ENCODE measurements at regions not wholly inside any gene's neighbourhood (a gene's known extent, or its start where the extent isn't known, plus 50 kb on each side); places are given as distances from the start of the nearest gene placed in this dataset.

DNA sequence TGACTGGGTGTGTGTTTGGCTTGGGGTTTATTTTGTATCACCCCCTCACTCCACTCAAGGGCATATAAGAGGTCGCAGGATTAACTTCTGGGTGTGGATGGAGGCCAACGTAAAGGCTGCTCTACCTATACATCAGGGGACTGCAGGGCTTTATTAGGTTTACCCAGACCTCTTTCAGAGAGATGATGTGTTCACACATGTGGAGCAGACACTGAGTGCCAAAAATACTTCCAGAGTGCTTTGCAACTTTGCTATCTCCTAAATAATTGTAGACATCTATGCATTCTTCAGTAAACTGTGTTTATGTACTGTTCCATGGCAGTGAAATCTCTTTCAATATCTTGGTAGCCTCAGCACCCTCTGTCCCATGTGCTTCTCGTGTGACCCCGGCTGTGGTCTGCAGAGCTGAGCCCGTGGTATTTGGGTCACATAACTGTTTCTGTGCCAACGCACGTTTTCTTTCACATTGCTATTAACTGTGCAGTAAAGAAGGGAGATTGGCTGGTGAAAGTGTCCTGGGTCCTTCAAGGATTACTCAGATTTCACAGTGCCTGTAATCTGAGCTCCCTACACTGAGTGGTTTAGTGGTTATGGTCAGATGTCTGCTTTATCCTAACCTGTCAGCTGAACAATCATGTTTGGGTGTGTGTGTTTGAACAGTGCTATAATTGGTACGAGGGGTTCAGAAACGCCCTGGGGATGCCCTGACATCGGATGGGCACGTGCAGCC, 208.1 kb downstream of the VAPA start:
- Histone ChIP-seq H3K23ac (ENCODE audit: low read depth, low read length) (peak overlapping the region; percentile 70; the same call in 1 of the 2 replicates), H3K9ac (ENCODE audit: low read depth, low read length) (peak overlapping the region; percentile 19; the same call in 1 of the 2 replicates), H3K4me1 (ENCODE audit: control insufficient read depth, insufficient read depth, low read length) (peaks cover 14% of the 10 kb centered on the region), H2BK20ac (ENCODE audit: low read depth, low read length) (peak overlapping the region; percentile 80), H3K9me3 (ENCODE audit: control insufficient read depth, insufficient read depth, low read length) (no peaks in the 10 kb centered on the region), H3K27ac (ENCODE audit: insufficient read depth, low read length) (peak overlapping the region; percentile 80; the same call in 1 of the 2 replicates), H3K56ac (ENCODE audit: extremely low read depth, insufficient read depth, low read length) (no peak overlapping the region), H2AK5ac (ENCODE audit: low read depth, low read length) (peak overlapping the region; percentile 70; the same call in 1 of the 2 replicates), H3K18ac (ENCODE audit: low read depth, low read length) (peak overlapping the region; percentile 5; the same call in 1 of the 2 replicates), H3K9me1 (ENCODE audit: insufficient read depth, low read length) (peaks cover 6% of the 10 kb centered on the region; the same call in 1 of the 2 replicates), H2AFZ (replicated peaks; ENCODE audit: low read length, poor library complexity) (peak overlapping the region; percentile 40), H3K79me1 (ENCODE audit: low read depth in 1 of 2, low read length in 2 of 2) (no peaks in the 10 kb centered on the region), H2BK120ac (ENCODE audit: low read depth, low read length) (peak overlapping the region; percentile 79), H4K5ac (ENCODE audit: low read depth, low read length) (no peak overlapping the region), H3K27me3 (ENCODE audit: control insufficient read depth, insufficient read depth, low read length) (no peaks in the 10 kb centered on the region; the same call in 1 of the 2 replicates), H4K91ac (ENCODE audit: insufficient read depth, low read depth, low read length) (peak overlapping the region; percentile 44), H2BK5ac (ENCODE audit: low read depth, low read length, poor library complexity, severe bottlenecking) (peak overlapping the region; percentile 50), H3K36me3 (ENCODE audit: control insufficient read depth, insufficient read depth, low read length) (no peaks in the 10 kb centered on the region), H2AK9ac (replicated peaks; ENCODE audit: low read depth, low read length, poor library complexity) (peak overlapping the region; percentile 66), H3K4ac (ENCODE audit: low read depth, low read length) (peak overlapping the region; percentile 71), H3K14ac (replicated peaks; ENCODE audit: low read depth, low read length) (peak overlapping the region; percentile 70), H3K4me3 (ENCODE audit: insufficient read depth, low read depth, low read length) (no peak overlapping the region), H4K8ac (ENCODE audit: low read depth in 2 of 2, low read length in 2 of 2) (peak overlapping the region in 1 of 2 experiments; percentile 57; a peak in 1 of 4 replicates), H2BK15ac (ENCODE audit: low read depth, low read length) (peak overlapping the region; percentile 47; the same call in 1 of the 3 replicates), H3K4me2 (ENCODE audit: low read depth, low read length) (peak overlapping the region; percentile 55), H4K20me1 (ENCODE audit: insufficient read depth, low read length) (no peaks in the 10 kb centered on the region; the same call in 1 of the 2 replicates)
- WGBS, 2 experiments (ENCODE audit: extremely low coverage in 2 of 2, insufficient read length in 1 of 2) = 100% methylated on average over 2 of the region's 11 CpGs; no CpG with 5 or more reads in 1 of the 2 experiments
- BruUV-seq (replicated peaks) = no TSS peak
- ChIA-PET CTCF (no interaction called here), POLR2A (ENCODE audit: unreplicated experiment) (no interaction called here)
- DNase-seq (peak; percentile 86), ATAC-seq (ENCODE audit: low read depth) (peak; percentile 94)
- peak; percentile 91 for TF ChIP-seq BHLHE40 (IDR thresholded peaks at IDR 0.05; ENCODE audit: low read depth, low read length)
- no peak for TF ChIP-seq FOS (IDR thresholded peaks at IDR 0.05; ENCODE audit: low read depth, low read length)
- intact Hi-C loops (cut with micrococcal nuclease) = loop anchor here (5.0 kb wide), 2 partner anchors 105 to 400 kb away; no protein-coding TSS in a partner anchor
- in situ Hi-C loops (cut with MboI; ENCODE audit: low sequenced_read_pairs) = no loop called here
- dilution Hi-C loops (cut with HindIII; ENCODE audit: low sequenced_read_pairs, unreplicated experiment) = no loop called here

Data from IMR-90 (cell line).